ENCODE measurements at regions not wholly inside any gene's neighbourhood (a gene's known extent, or its start where the extent isn't known, plus 50 kb on each side); places are given as distances from the start of the nearest gene placed in this dataset.
A peak's percentile ranks its signal among the peaks of the same experiment; 100 is the strongest.

DNA sequence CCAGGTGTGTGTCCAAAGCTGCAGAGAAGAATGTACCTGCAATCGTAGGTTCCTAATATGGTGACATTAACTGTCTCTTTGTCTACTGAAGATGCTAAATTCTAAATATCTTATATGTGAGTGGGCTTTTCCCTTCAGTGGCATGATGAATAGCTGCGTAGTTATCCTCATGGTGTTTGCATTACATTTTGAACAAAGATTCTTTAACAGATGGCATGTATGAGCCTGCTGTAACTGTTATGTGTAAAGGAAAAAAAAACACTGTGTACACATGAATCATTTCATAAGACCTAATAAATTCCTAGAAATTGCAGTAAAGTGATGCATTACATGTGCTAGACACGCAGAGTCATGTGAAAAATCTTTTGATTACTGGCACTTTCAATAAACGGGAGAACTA lies 288.0 kb downstream of the SH2D1A start:
- H3K4me3 Mint-ChIP-seq (ENCODE audit: unreplicated experiment): no peak overlapping the region
- no peaks in the 10 kb centered on the region for H3K4me1 Mint-ChIP-seq (ENCODE audit: unreplicated experiment)
- no peaks in the 10 kb centered on the region for H3K9me3 Mint-ChIP-seq (ENCODE audit: unreplicated experiment)
- no peaks in the 10 kb centered on the region for H3K27me3 Mint-ChIP-seq (ENCODE audit: unreplicated experiment)
- TF ChIP-seq, protein P1, sequence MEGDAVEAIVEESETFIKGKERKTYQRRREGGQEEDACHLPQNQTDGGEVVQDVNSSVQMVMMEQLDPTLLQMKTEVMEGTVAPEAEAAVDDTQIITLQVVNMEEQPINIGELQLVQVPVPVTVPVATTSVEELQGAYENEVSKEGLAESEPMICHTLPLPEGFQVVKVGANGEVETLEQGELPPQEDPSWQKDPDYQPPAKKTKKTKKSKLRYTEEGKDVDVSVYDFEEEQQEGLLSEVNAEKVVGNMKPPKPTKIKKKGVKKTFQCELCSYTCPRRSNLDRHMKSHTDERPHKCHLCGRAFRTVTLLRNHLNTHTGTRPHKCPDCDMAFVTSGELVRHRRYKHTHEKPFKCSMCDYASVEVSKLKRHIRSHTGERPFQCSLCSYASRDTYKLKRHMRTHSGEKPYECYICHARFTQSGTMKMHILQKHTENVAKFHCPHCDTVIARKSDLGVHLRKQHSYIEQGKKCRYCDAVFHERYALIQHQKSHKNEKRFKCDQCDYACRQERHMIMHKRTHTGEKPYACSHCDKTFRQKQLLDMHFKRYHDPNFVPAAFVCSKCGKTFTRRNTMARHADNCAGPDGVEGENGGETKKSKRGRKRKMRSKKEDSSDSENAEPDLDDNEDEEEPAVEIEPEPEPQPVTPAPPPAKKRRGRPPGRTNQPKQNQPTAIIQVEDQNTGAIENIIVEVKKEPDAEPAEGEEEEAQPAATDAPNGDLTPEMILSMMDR (IDR thresholded peaks at IDR 0.05; ENCODE audit: unreplicated experiment): no peak
- no peaks in the 10 kb centered on the region for H3K36me3 Mint-ChIP-seq (ENCODE audit: low read depth, unreplicated experiment)
- DNase-seq (ENCODE audit: low spot score): no peak
- no peak overlapping the region for H3K27ac Mint-ChIP-seq (ENCODE audit: unreplicated experiment)

GRCh38 chrX:124641737-124642491 lies 295.6 kb downstream of the SH2D1A start:
- no peaks in the 10 kb centered on the region for H3K36me3 Mint-ChIP-seq (ENCODE audit: low read depth, unreplicated experiment)
- TF ChIP-seq, protein P1 (IDR thresholded peaks at IDR 0.05; ENCODE audit: unreplicated experiment): no peak
- no peaks in the 10 kb centered on the region for H3K4me1 Mint-ChIP-seq (ENCODE audit: unreplicated experiment)
- H3K27me3 Mint-ChIP-seq (ENCODE audit: unreplicated experiment): no peaks in the 10 kb centered on the region
- no peak overlapping the region for H3K4me3 Mint-ChIP-seq (ENCODE audit: unreplicated experiment)
- no peak overlapping the region for H3K27ac Mint-ChIP-seq (ENCODE audit: unreplicated experiment)
- no peaks in the 10 kb centered on the region for H3K9me3 Mint-ChIP-seq (ENCODE audit: unreplicated experiment)
- no peak for DNase-seq (ENCODE audit: low spot score)

GRCh38 chrX:124646403-124646802 lies 300.0 kb downstream of the SH2D1A start:
- TF ChIP-seq, protein P1 (IDR thresholded peaks at IDR 0.05; ENCODE audit: unreplicated experiment): no peak
- H3K4me3 Mint-ChIP-seq (ENCODE audit: unreplicated experiment): no peak overlapping the region
- H3K27me3 Mint-ChIP-seq (ENCODE audit: unreplicated experiment): no peaks in the 10 kb centered on the region
- H3K27ac Mint-ChIP-seq (ENCODE audit: unreplicated experiment): no peak overlapping the region
- DNase-seq (ENCODE audit: low spot score): no peak
- no peaks in the 10 kb centered on the region for H3K36me3 Mint-ChIP-seq (ENCODE audit: low read depth, unreplicated experiment)
- H3K4me1 Mint-ChIP-seq (ENCODE audit: unreplicated experiment): no peaks in the 10 kb centered on the region
- no peaks in the 10 kb centered on the region for H3K9me3 Mint-ChIP-seq (ENCODE audit: unreplicated experiment)

- Mint-ChIP-seq H3K9me3 (ENCODE audit: unreplicated experiment) (no peaks in the 10 kb centered on the region), H3K36me3 (ENCODE audit: low read depth, unreplicated experiment) (no peaks in the 10 kb centered on the region), H3K4me1 (ENCODE audit: unreplicated experiment) (no peaks in the 10 kb centered on the region), H3K4me3 (ENCODE audit: unreplicated experiment) (no peak overlapping the region), H3K27me3 (ENCODE audit: unreplicated experiment) (no peaks in the 10 kb centered on the region), H3K27ac (ENCODE audit: unreplicated experiment) (no peak overlapping the region)
- no peak for DNase-seq (ENCODE audit: low spot score)
- TF ChIP-seq, protein P1 (IDR thresholded peaks at IDR 0.05; ENCODE audit: unreplicated experiment): no peak
Measured at GRCh38 chrX:124651031-124651430, 304.7 kb downstream of the SH2D1A start.

GRCh38 chrX:124665621-124666400 lies 319.4 kb downstream of the SH2D1A start:
- TF ChIP-seq, protein P1 (IDR thresholded peaks at IDR 0.05; ENCODE audit: unreplicated experiment): no peak
- Mint-ChIP-seq H3K36me3 (ENCODE audit: low read depth, unreplicated experiment) (no peaks in the 10 kb centered on the region), H3K27ac (ENCODE audit: unreplicated experiment) (peak overlapping the region; percentile 96), H3K4me1 (ENCODE audit: unreplicated experiment) (peaks cover 22% of the 10 kb centered on the region), H3K4me3 (ENCODE audit: unreplicated experiment) (no peak overlapping the region), H3K9me3 (ENCODE audit: unreplicated experiment) (no peaks in the 10 kb centered on the region), H3K27me3 (ENCODE audit: unreplicated experiment) (no peaks in the 10 kb centered on the region)
- DNase-seq (ENCODE audit: low spot score): no peak
